G401 (cell line): ENCODE measurements at regions not wholly inside any gene's neighbourhood (a gene's known extent, or its start where the extent isn't known, plus 50 kb on each side); places are given as distances from the start of the nearest gene placed in this dataset.
"Not testable (repeated sequence)": the region's sequence is repeated elsewhere in the genome, so short reads cannot be mapped to it uniquely, and the experiment has no call there.

Experiments used
- DNase-seq: peaks from one replicate; pipeline ENCODE4 v3.0.0-alpha.2; 2015; ENCODE audit warnings: low spot score
- in situ Hi-C: cut with HindIII; loops from 2 replicates; pipeline ENCODE4 v1.10.0; 2016; ENCODE audit warnings: low sequenced_read_pairs, mixed read lengths

- DNase-seq = no peak
- in situ Hi-C loops = no loop called here
These were observed 1175.2 kb downstream of the NXPH1 start for GRCh38 chr7:9608560-9608959.

- DNase-seq, in situ Hi-C loops: not testable (repeated sequence)
These were observed 1187.5 kb downstream of the NXPH1 start for GRCh38 chr7:9620899-9621298.

DNA sequence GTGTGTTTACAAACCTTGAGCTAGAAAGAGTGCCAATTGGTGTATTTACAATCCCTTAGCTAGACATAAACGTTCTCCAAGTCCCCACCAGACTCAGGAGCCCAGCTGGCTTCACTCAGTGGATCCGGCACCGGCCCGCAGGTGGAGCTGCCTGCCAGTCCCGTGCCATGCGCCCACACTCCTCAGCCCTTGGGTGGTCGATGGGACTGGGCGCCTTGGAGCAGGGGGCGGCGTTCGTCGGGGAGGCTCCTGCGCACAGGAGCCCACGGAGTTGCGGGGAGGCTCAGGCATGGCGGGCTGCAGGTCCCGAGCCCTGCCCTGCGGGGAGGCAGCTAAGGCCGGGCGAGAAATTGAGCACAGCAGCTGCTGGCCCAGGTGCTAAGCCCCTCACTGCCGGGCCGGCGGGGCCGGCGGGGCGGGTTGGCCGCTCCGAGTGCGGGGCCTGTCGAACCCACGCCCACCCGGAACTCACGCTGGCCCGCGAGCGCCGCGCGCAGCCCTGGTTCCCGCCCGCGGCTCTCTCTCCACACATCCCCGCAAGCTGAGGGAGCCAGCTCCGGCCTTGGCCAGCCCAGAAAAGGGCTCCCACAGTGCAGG is 1188.0 kb downstream of the NXPH1 start:
- in situ Hi-C loops, DNase-seq: not testable (repeated sequence)

DNA sequence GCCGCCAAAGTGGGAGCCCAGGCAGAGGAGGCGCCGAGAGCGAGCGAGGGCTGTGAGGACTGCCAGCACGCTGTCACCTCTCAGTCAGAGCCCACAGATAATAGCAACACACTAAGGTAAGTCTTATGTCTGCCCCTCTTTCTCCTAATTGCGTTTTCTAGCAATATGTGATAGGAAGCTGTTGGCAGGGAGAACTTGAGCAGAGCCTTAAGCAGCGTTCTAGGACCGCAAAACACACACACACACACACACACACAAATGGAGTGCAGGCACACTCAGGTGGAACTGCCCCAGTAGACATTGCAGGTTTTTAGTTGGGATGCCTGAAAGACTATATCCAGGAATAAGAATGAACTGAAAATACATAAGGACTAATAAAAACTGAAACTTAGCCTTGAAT is 1188.5 kb downstream of the NXPH1 start:
- in situ Hi-C loops = no loop called here
- no peak for DNase-seq

DNA sequence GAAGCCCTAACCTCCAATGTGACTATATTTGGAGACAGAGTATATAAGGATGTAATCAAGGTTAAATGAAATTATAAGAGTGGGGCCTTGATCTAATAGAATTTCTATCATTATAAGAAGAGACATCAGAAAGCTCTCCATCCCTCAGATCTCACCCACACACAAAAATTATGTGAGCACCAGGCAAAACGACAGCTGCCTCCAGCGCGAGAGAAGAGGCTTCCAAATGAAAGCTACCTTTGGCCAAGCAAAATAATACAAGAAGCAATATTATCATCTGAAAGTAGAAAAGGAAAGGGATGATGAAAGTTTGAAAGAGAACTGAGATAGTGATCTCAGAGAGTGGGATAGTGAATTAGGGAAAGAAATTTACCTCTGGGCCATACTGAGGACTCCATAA is 1192.5 kb downstream of the NXPH1 start:
- in situ Hi-C loops = no loop called here
- DNase-seq = no peak

- in situ Hi-C loops = no loop called here
- no peak for DNase-seq
These were observed 1212.3 kb downstream of the NXPH1 start for GRCh38 chr7:9645756-9646155.

DNA sequence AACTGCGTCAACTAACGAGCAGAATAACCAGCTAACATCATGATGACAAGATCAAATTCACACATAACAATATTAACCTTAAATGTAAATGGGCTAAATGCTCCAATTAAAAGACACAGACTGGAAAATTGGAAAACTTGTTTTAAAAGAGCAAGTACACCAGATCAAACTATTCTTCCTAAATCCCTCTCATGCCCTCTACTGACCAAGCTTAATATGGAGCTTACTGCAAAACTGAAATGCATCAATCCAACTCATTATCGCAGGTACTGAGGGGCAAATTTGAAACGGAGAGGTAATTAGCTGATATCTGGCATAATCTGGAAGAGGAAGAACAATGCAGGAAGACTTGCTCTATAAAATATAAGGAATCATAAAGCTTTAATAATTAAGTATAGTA is 1223.8 kb downstream of the NXPH1 start:
- no peak for DNase-seq
- in situ Hi-C loops = no loop called here

GRCh38 chr7:9671979-9672917 is 1238.8 kb downstream of the NXPH1 start:
- in situ Hi-C loops = no loop called here
- DNase-seq = no peak

DNA sequence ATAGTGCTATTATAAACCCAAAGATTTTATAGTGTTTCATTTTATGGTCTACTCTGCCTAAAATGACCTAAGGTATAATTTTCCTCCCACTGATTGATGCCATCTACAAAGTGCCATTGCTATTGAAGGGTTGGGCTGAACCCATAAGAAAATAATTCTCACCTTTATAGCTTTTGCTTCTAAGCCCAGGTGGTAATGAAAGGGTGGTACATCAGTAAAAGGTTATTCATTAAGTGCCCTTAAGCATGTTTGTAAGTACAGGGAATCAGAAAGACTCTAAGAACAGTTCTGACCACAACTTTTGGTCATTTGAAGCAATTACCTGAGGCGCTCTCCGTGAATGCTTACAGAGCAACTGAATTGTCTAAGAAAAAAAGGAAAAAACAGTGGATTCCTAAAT is 1247.3 kb downstream of the NXPH1 start:
- DNase-seq = no peak
- in situ Hi-C loops = no loop called here

DNA sequence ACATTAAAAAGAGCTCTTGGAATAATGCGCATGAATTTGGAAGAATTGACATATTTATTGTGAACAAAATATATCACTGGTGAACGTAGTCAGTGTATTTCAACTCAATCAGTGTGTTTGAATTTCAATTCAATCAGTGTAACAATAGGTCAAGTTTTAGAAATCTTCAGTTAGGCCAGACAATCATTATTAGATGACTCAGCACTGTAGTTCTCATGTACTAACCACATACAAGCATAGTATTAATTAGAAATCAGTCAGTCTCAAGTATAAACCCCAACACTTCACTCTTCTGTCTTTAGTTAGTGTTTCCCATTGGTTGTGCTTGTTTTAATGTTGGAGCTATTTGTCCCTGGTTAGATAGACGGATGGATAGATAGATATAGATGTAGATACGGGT is 1247.9 kb downstream of the NXPH1 start:
- no peak for DNase-seq
- in situ Hi-C loops = no loop called here

- in situ Hi-C loops = no loop called here
- DNase-seq = no peak
These were observed 1257.9 kb downstream of the NXPH1 start for GRCh38 chr7:9691286-9691685.

DNA sequence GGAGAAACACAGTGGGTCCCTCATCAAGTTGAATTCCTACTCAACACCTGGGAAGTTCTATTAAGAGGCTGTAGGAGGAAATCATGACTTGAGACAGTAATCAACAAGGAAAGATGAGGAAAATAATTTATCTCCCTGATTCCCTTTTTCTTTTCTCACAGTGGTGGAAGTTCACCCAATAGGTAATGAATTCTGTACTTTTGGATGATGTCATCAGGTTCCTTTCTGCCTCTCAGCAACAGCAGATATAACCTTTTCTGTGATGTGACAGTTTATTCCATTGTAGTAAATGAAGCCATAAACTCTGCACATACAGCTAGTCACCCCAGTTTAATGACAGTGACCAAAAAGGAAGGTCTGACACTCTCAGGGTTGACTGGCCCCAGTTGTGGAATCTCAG is 1265.0 kb downstream of the NXPH1 start:
- DNase-seq = no peak
- in situ Hi-C loops = no loop called here

- DNase-seq = no peak
- in situ Hi-C loops = no loop called here
These were observed 1264.5 kb upstream of the PHF14 start for GRCh38 chr7:9709216-9709615.

GRCh38 chr7:9711259-9711918 is 1262.3 kb upstream of the PHF14 start:
- in situ Hi-C loops = no loop called here
- DNase-seq = no peak

DNA sequence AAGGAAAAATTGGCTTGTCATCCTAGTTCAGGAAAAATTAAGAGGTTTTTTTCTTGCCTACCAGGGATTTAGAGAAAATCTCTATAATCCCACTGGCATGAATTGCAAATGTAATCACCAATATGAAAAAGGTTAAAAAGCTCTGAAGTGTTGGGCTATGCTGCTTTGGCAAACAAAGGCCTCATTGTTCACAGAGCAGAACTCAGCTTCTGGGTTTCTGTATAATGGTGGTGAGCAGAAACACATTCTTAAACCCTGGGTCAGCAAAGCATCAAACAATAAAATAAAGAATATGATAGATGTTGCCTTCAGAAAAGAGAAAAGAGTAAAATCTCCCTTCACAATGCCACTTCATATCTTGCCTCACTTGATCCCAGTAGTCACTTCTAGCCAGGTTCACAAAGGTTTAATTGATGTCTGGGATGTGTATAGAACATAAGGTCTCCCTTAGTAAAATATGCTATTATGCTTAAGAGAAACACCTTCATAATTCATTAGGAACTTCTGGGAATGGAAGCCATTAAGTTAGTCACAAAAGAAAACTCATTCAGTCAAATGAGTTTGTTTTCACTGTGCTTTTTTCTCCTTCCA is 1255.5 kb upstream of the PHF14 start:
- in situ Hi-C loops = no loop called here
- DNase-seq = no peak

DNA sequence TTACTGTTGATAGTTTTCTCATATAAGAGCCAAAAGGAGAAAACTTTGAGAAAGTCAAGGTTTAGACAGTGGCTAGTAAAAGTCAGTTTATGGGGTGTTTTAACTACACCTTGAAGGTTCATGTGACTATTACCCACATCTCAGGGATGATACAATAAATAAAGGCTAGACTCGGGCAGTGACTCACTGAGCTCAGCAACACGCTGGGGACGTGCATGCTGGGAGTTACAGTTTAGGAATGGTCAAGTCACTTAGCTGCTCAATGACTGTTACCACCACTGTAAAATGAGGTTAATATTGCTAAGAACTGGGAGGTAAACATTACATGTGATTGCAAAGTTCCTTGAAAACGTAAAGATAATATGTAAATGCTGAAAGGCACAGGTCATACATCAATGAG is 1254.4 kb upstream of the PHF14 start:
- in situ Hi-C loops = no loop called here
- DNase-seq = no peak

- no peak for DNase-seq
- in situ Hi-C loops = no loop called here
These were observed 1254.0 kb upstream of the PHF14 start for GRCh38 chr7:9719721-9720120.

DNA sequence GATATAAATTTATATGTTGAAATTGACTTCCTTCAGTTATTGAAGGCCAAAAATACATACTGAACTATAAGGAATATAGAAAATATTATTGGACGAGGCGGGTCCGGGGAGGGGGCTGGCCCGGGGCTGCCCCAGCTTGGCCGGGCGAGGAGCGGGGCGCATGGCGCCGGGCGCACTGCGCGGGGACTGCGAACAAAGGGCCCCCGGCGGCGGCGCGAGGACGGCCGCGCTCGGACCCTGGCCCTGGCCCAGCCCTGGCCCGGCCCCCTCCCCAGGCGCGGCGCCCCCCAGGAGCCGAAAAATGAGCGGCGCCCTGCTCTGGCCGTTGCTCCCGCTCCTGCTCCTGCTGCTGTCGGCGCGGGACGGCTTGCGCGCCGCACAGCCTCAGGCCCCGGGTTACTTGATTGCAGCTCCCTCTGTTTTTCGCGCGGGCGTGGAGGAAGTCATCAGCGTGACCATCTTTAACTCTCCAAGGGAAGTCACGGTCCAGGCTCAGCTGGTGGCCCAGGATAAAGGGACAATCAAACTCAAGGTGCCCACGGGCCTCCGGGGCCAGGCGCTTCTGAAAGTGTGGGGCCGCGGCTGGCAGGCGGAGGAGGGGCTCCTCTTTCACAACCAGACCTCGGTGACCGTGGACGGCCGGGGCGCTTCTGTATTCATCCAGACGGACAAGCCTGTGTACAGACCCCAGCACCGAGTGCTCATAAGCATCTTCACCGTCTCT is 1247.6 kb upstream of the PHF14 start:
- DNase-seq, in situ Hi-C loops: not testable (repeated sequence)

DNA sequence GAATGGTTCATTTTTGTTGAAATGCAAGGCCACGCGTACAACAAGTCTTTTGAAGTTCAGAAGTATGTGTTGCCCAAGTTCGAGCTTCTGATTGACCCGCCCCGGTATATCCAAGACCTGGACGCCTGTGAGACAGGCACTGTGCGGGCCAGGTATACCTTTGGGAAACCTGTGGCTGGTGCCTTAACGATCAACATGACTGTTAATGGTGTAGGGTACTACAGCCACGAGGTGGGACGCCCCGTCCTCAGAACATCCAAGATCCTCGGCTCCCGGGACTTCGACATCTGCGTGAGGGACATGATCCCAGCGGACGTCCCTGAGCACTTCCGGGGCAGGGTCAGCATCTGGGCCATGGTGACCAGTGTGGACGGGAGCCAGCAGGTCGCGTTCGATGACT is 1246.9 kb upstream of the PHF14 start:
- in situ Hi-C loops, DNase-seq: not testable (repeated sequence)
